IMR-90 (cell line): ENCODE measurements at regions not wholly inside any gene's neighbourhood (a gene's known extent, or its start where the extent isn't known, plus 50 kb on each side); places are given as distances from the start of the nearest gene placed in this dataset.

Experiments
- ATAC-seq: fragments of 200-7000 bp; cut with Tn5 transposase; 2 replicates; pipeline ENCODE4 v1.9.1; 2020; ENCODE audit warnings: low read depth, mild to moderate bottlenecking, moderate library complexity
- BruUV-seq: library from RNA; stranded (reverse); fragments of 400-500 nt; replicated peaks from 2 replicates; lab custom pipeline; 2021; lab: Mats Ljungman, UMichigan
- CTCF ChIA-PET: fragments of 300-600 bp; formaldehyde crosslinking; extraction: SDS; loops from one replicate; lab custom pipeline; 2021; ENCODE audit warnings: antibody characterized with exemption; lab: Yijun Ruan, JAX
- POLR2A ChIA-PET: fragments of 300-600 bp; sonication (Branson Sonifier 250); formaldehyde crosslinking; loops from one replicate; lab custom pipeline; 2022; ENCODE audit warnings: antibody characterized with exemption; ENCODE audit not compliant: unreplicated experiment; lab: Charles Lee
- DNase-seq: peaks from one replicate; pipeline ENCODE4 v3.0.0; 2013
- H2AFZ ChIP-seq: replicated peaks from 2 replicates; pipeline ENCODE3; 2013; ENCODE audit warnings: low read length, mild to moderate bottlenecking; ENCODE audit not compliant: poor library complexity
- H2AK5ac ChIP-seq: 2 replicates; pipeline ENCODE4 v1.6.1; 2013; ENCODE audit warnings: low read depth, low read length, inconsistent platforms
- H2AK9ac ChIP-seq: replicated peaks from 2 replicates; pipeline ENCODE3; 2013; ENCODE audit warnings: mild to moderate bottlenecking, low read depth, low read length, moderate library complexity; ENCODE audit not compliant: poor library complexity
- H2BK120ac ChIP-seq: 2 replicates; pipeline ENCODE4 v1.6.1; 2013; ENCODE audit warnings: low read depth, low read length, inconsistent platforms
- H2BK15ac ChIP-seq: 3 replicates; pipeline ENCODE4 v1.6.1; 2013; ENCODE audit warnings: low read depth, low read length, inconsistent platforms
- H2BK20ac ChIP-seq: 2 replicates; pipeline ENCODE4 v1.6.1; 2013; ENCODE audit warnings: low read depth, mild to moderate bottlenecking, inconsistent platforms, low read length, moderate library complexity
- H2BK5ac ChIP-seq: 2 replicates; pipeline ENCODE4 v1.6.1; 2013; ENCODE audit warnings: mild to moderate bottlenecking, low read depth, low read length, inconsistent platforms; ENCODE audit not compliant: poor library complexity, severe bottlenecking
- H3K14ac ChIP-seq: replicated peaks from 2 replicates; pipeline ENCODE4 v1.6.1; 2013; ENCODE audit warnings: low read depth, low read length, inconsistent platforms
- H3K18ac ChIP-seq: 2 replicates; pipeline ENCODE4 v1.6.1; 2013; ENCODE audit warnings: low read depth, low read length, control low read depth
- H3K23ac ChIP-seq: 2 replicates; pipeline ENCODE4 v1.6.1; 2013; ENCODE audit warnings: low read depth, low read length, inconsistent platforms
- H3K27ac ChIP-seq: 2 replicates; pipeline ENCODE4 v1.5.1; 2013; ENCODE audit warnings: mild to moderate bottlenecking, control low read depth, low read length; ENCODE audit not compliant: insufficient read depth
- H3K27me3 ChIP-seq: 2 replicates; pipeline ENCODE4 v1.6.1; 2013; ENCODE audit warnings: low read length; ENCODE audit not compliant: control insufficient read depth, insufficient read depth
- H3K36me3 ChIP-seq: 2 replicates; pipeline ENCODE4 v1.6.1; 2013; ENCODE audit warnings: low read length, mixed read lengths; ENCODE audit not compliant: control insufficient read depth, insufficient read depth
- H3K4ac ChIP-seq: 2 replicates; pipeline ENCODE4 v1.6.1; 2013; ENCODE audit warnings: low read depth, low read length, inconsistent platforms
- H3K4me1 ChIP-seq: 2 replicates; pipeline ENCODE4 v1.6.1; 2013; ENCODE audit warnings: low read length, mixed read lengths; ENCODE audit not compliant: control insufficient read depth, insufficient read depth
- H3K4me2 ChIP-seq: 2 replicates; pipeline ENCODE4 v1.6.1; 2013; ENCODE audit warnings: low read depth, mild to moderate bottlenecking, control low read depth, low read length, moderate library complexity
- H3K4me3 ChIP-seq: 2 replicates; pipeline ENCODE4 v1.5.1; 2013; ENCODE audit warnings: low read depth, mild to moderate bottlenecking, control low read depth, low read length, moderate library complexity; ENCODE audit not compliant: insufficient read depth
- H3K56ac ChIP-seq: 2 replicates; pipeline ENCODE4 v1.6.1; 2013; ENCODE audit warnings: low read length, inconsistent platforms; ENCODE audit not compliant: insufficient read depth; ENCODE audit errors: extremely low read depth
- H3K79me1 ChIP-seq, 2 experiments: 2 replicates each; pipeline ENCODE4 v1.6.1; 2013; ENCODE audit warnings: low read length in 2 of 2, inconsistent platforms in 1 of 2, low read depth in 1 of 2
- H3K9ac ChIP-seq: 2 replicates; pipeline ENCODE4 v1.6.1; 2013; ENCODE audit warnings: low read depth, low read length, control low read depth
- H3K9me1 ChIP-seq: 2 replicates; pipeline ENCODE4 v1.6.1; 2013; ENCODE audit warnings: low read length, inconsistent platforms; ENCODE audit not compliant: insufficient read depth
- H3K9me3 ChIP-seq: 2 replicates; pipeline ENCODE4 v1.6.1; 2013; ENCODE audit warnings: low read length; ENCODE audit not compliant: control insufficient read depth, insufficient read depth
- H4K20me1 ChIP-seq: 2 replicates; pipeline ENCODE4 v1.6.1; 2013; ENCODE audit warnings: low read length, inconsistent platforms; ENCODE audit not compliant: insufficient read depth
- H4K5ac ChIP-seq: 2 replicates; pipeline ENCODE4 v1.6.1; 2013; ENCODE audit warnings: mild to moderate bottlenecking, low read depth, low read length, control low read depth
- H4K8ac ChIP-seq, 2 experiments: 2 replicates each; pipeline ENCODE4 v1.6.1; 2013; ENCODE audit warnings: low read depth in 2 of 2, low read length in 2 of 2, control low read depth in 1 of 2, inconsistent platforms in 1 of 2
- H4K91ac ChIP-seq: 2 replicates; pipeline ENCODE4 v1.6.1; 2013; ENCODE audit warnings: low read depth, low read length, inconsistent platforms; ENCODE audit not compliant: insufficient read depth
- CHD1 ChIP-seq: IDR thresholded peaks from 2 replicates; pipeline ENCODE4 v1.6.1; 2012; ENCODE audit warnings: low read depth, low read length, improper control_type of control experiment
- CTCF ChIP-seq: conservative IDR thresholded peaks from 2 replicates; pipeline ENCODE4 v1.5.1; 2012; ENCODE audit warnings: mild to moderate bottlenecking, low read depth, low read length, improper control_type of control experiment
- ELK1 ChIP-seq: fragments of 150-350 bp; IDR thresholded peaks from 2 replicates; pipeline ENCODE4 v1.6.1; 2016; ENCODE audit warnings: low read depth, mild to moderate bottlenecking, low read length, moderate library complexity, borderline replicate concordance
- FOS ChIP-seq: fragments of 150-350 bp; IDR thresholded peaks from 2 replicates; pipeline ENCODE4 v1.6.1; 2016; ENCODE audit warnings: low read depth, low read length
- MAFK ChIP-seq: IDR thresholded peaks from 2 replicates; pipeline ENCODE4 v1.6.1; 2012; ENCODE audit warnings: low read depth, low read length, improper control_type of control experiment
- MAZ ChIP-seq: IDR thresholded peaks from 2 replicates; pipeline ENCODE4 v1.6.1; 2012; ENCODE audit warnings: low read depth, mild to moderate bottlenecking, low read length, improper control_type of control experiment, moderate library complexity, borderline replicate concordance
- MXI1 ChIP-seq: IDR thresholded peaks from 2 replicates; pipeline ENCODE4 v1.6.1; 2012; ENCODE audit warnings: low read depth, mild to moderate bottlenecking, low read length, moderate library complexity, borderline replicate concordance
- NFE2L2 ChIP-seq: fragments of 150-350 bp; IDR thresholded peaks from 2 replicates; pipeline ENCODE4 v1.6.1; 2016; ENCODE audit warnings: low read depth, mild to moderate bottlenecking, low read length
- POLR2A ChIP-seq: IDR thresholded peaks from 2 replicates; pipeline ENCODE4 v1.6.1; 2012; ENCODE audit warnings: mild to moderate bottlenecking, low read depth, low read length
- RAD21 ChIP-seq: IDR thresholded peaks from 2 replicates; pipeline ENCODE4 v1.6.1; 2012; ENCODE audit warnings: low read length, improper control_type of control experiment
- RCOR1 ChIP-seq: IDR thresholded peaks from 2 replicates; pipeline ENCODE4 v1.6.1; 2012; ENCODE audit warnings: mild to moderate bottlenecking, low read length, improper control_type of control experiment; ENCODE audit not compliant: insufficient replicate concordance
- RFX5 ChIP-seq: IDR thresholded peaks from 2 replicates; pipeline ENCODE4 v1.8.0; 2012; ENCODE audit warnings: low read depth, mild to moderate bottlenecking, low read length, moderate library complexity
- SMC3 ChIP-seq: fragments of 150-350 bp; IDR thresholded peaks from 2 replicates; pipeline ENCODE4 v1.6.1; 2016; ENCODE audit warnings: low read depth, mild to moderate bottlenecking, antibody characterized with exemption, low read length, moderate library complexity
- WGBS, 2 experiments: methylation state at CpG; one replicate each; pipeline versions ENCODE4 v1.1.5 to v1.1.7; 2013; ENCODE audit warnings: missing lambda C conversion rate in 2 of 2; ENCODE audit not compliant: insufficient read length in 1 of 2; ENCODE audit errors: extremely low coverage in 2 of 2; 5-methylcytosine and 5-hydroxymethylcytosine counted together
- dilution Hi-C: fragments of 300-500 bp; cut with HindIII; formaldehyde crosslinking; loops from one replicate; pipeline ENCODE4 v1.14.3; 2018; ENCODE audit warnings: low sequenced_read_pairs; ENCODE audit not compliant: unreplicated experiment
- in situ Hi-C: fragments of 300-500 bp; cut with MboI; formaldehyde crosslinking; loops from 3 replicates; pipeline ENCODE4 v1.14.3; 2019; ENCODE audit warnings: low sequenced_read_pairs, inconsistent platforms, mixed read lengths
- intact Hi-C: fragments of 100-400 bp; cut with micrococcal nuclease; formaldehyde crosslinking; loops from 2 replicates; pipeline ENCODE4 v1.10.0; 2022

- ChIA-PET POLR2A (interaction anchor here (0.6 kb wide), 1 partner anchor 21 kb away, joined by 3 read pairs; no protein-coding TSS in a partner anchor), CTCF (no interaction called here)
- H4K20me1 ChIP-seq: no peaks in the 10 kb centered on the region
- ATAC-seq (no peak), DNase-seq (no peak)
- no peak overlapping the region for H4K5ac ChIP-seq
- no peaks in the 10 kb centered on the region for H3K9me1 ChIP-seq
- dilution Hi-C loops: no loop called here
- intact Hi-C loops: no loop called here
- H3K9me3 ChIP-seq: peaks cover 7% of the 10 kb centered on the region
- H2BK5ac ChIP-seq: no peak overlapping the region
- H3K27ac ChIP-seq: no peak overlapping the region
- no peak overlapping the region for H3K18ac ChIP-seq
- H3K9ac ChIP-seq: no peak overlapping the region
- H3K79me1 ChIP-seq: no peaks in the 10 kb centered on the region
- H3K14ac ChIP-seq: no peak overlapping the region
- no peak overlapping the region for H2AK9ac ChIP-seq
- no peaks in the 10 kb centered on the region for H3K36me3 ChIP-seq
- no peak overlapping the region for H2BK15ac ChIP-seq
- H3K4ac ChIP-seq: no peak overlapping the region
- H2AK5ac ChIP-seq: no peak overlapping the region
- no peak overlapping the region for H2AFZ ChIP-seq
- TF ChIP-seq MAFK: no peak
- TF ChIP-seq RFX5: no peak
- TF ChIP-seq MXI1: no peak
- TF ChIP-seq CTCF: no peak
- no peak for TF ChIP-seq CHD1
- no peak for TF ChIP-seq ELK1
- TF ChIP-seq SMC3: no peak
- TF ChIP-seq MAZ: no peak
- no peak for TF ChIP-seq FOS
- TF ChIP-seq NFE2L2: no peak
- TF ChIP-seq POLR2A: no peak
- TF ChIP-seq RCOR1: no peak
- TF ChIP-seq RAD21: no peak
- no peaks in the 10 kb centered on the region for H3K4me1 ChIP-seq
- no peak overlapping the region for H2BK120ac ChIP-seq
- no peak overlapping the region for H2BK20ac ChIP-seq
- no peak overlapping the region for H3K4me3 ChIP-seq
- no CpG with 5 or more reads among the region's 4 CpGs for WGBS, 2 experiments
- no peaks in the 10 kb centered on the region for H3K27me3 ChIP-seq
- in situ Hi-C loops: no loop called here
- H4K91ac ChIP-seq: no peak overlapping the region
- H4K8ac ChIP-seq: no peak overlapping the region
- BruUV-seq: no TSS peak
- H3K56ac ChIP-seq: no peak overlapping the region
- H3K23ac ChIP-seq: no peak overlapping the region
- H3K4me2 ChIP-seq: no peak overlapping the region
These were observed 66.7 kb upstream of the DNAJC19 start for GRCh38 chr3:181056136-181056732.
